ENCODE measurements at regions not wholly inside any gene's neighbourhood (a gene's known extent, or its start where the extent isn't known, plus 50 kb on each side); places are given as distances from the start of the nearest gene placed in this dataset.

GRCh38 chr18:41703744-41704530, 251.1 kb upstream of the PIK3C3 start:
- DNase-seq (ENCODE audit: low read depth in 4 of 4, low spot score in 3 of 4), result no peak

GRCh38 chr18:41700416-41700815, 254.6 kb upstream of the PIK3C3 start:
- DNase-seq (ENCODE audit: low read depth in 4 of 4, low spot score in 3 of 4), result no peak

DNA sequence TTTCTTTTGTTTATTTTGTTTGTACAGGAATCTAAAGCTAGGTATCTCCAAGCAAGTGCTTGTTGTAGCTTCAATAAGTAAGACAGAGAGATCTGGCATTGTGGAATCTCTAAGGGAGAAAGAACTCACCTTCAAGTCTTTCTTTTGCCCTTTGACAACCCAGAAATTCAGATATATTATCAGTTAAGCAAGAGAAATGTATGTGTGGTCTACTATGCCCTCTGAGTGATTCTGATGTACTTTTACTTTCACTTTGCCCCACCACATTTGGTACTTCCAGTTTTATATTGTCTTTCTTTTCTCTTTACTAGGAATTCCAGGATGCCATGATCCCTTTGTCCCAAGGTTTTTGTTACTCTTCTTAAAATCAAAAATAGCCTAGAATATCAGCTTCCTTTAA, 259.6 kb upstream of the PIK3C3 start:
- no peak for DNase-seq (ENCODE audit: low read depth in 4 of 4, low spot score in 3 of 4)

DNA sequence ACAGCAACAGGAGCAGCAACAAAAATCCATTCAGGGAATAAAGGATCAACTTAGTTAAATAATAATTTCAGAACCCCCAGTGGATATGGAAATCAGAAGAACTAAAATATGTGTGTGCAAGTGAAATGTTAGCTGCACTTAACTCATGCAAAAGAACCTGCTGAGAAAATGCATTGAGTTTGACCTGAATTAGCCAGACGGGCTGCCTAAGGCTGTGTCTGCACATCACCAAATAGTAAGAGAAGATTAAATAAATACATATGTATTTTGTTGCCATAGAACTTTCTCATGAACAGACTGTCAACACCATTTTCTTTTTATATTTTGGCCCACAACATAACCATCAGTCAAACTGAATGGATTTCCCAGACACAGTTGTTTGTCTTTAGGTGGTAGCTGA, 262.0 kb upstream of the PIK3C3 start:
- DNase-seq (ENCODE audit: low read depth in 4 of 4, low spot score in 3 of 4), result no peak

DNA sequence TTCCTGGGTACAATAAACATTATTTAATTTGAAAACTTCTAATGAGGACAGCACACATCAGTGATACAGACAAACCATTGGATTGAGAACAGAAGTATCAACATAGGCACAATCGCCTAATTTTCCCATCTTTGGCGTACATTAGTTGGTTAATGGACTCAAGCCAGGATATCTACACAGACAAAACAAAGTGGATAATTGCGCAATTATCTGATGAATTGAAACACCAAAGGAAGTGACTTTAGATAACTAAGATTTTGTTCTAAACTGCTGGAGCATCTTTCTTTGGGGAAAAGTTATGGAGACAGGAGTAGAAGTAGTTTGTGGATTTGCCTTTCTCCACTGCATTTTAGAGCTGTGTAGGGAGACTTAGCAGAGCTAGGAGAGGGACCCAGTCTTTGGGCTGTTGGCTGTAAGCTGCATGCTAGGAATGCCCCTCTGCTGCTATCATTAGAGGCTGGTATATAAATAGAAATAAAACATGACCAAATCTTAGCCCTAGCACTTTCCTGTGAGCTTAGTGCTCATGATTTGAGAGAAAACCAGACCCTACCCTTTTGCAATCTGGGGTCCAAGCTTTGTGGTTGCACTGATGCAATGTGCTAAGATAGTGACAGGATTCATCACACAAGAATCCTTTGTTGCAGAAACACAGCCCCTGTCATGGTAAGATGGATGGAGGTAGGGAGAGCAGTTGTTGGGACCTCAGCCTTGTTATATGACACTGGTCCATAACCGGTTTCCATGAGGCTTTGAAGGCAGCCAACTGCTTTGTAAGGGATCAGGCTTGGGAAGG, 264.5 kb upstream of the PIK3C3 start:
- no peak for DNase-seq (ENCODE audit: low read depth in 4 of 4, low spot score in 3 of 4)

DNA sequence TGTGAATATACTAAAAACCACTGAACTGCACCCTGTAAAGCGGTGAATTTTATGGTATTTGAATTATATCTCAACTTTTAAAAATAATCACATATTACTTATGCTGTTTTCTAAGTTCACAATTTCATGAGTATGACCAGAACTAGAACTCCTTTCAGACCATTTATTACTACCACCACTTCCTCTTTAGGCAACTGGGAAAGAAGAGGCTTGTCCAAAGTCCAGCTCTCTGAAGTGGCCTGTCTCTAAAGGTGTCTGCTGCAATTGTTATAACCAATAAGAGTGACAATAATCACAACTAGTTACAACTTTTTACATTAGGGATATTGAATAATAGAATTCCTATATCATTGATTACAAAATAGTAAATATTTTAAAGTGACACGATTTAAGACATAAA, 267.9 kb upstream of the PIK3C3 start:
- no peak for DNase-seq (ENCODE audit: low read depth in 4 of 4, low spot score in 3 of 4)

DNA sequence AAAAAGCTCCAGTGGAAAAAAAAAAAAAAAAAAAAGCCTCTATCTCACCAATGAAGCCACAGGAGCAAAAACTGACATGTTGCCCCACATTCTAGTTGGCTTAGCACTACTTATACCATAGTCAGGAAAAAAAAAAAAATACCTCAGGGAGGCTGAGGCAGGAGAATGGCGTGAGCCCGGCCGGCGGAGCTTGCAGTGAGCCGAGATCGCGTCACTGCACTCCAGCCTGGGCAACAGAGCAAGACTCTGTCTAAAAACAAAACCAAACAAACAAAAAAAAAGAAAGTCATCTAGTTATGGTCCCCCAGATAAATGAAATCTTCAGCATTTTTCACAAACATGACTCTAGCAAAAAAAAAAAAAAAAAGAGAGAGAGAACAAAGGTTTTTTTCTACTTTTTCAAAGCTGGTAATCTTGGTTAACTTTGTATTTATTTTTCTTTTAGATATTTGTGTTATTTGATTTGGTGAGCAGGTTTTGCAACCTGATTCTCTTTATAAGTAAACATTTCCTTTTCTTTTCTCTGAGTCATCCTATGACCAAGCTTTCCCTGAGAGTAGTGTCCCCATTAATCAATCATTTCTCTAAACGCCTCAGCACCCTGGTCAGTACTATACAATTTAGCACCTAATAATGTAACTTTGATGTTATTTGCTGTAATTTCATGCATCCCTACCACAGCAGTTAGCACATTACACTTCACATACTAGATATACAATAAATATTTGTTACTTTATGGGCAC, 273.7 kb upstream of the PIK3C3 start:
- DNase-seq (ENCODE audit: low read depth in 4 of 4, low spot score in 3 of 4), result no peak

- DNase-seq (ENCODE audit: low read depth in 4 of 4, low spot score in 3 of 4), result no peak
These were observed 280.5 kb upstream of the PIK3C3 start for GRCh38 chr18:41674506-41674905.

DNA sequence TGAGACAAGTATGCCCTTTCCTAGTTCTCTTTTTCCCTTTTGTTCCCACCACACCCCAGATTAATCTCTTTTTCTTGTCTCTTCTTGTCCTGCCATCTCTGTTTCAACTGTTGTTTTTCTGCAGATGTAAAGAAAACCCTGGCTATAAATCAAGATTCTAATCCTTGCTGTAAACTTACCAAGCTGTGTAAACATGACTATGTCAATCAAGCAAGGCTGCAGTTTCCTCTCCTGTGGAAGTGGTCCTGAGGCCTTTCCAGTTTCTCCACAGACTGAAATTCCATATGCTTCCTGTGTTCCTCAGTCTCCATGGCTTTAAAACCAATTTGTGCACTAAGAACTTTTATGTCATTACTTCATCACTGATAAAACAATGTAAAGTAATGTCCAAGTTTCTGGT, 288.8 kb upstream of the PIK3C3 start:
- DNase-seq (ENCODE audit: low read depth in 4 of 4, low spot score in 3 of 4), result peak in 1 of 4 donors; percentile 5

GRCh38 chr18:41665210-41665609, 289.8 kb upstream of the PIK3C3 start:
- DNase-seq (ENCODE audit: low read depth in 4 of 4, low spot score in 3 of 4), result no peak

- DNase-seq (ENCODE audit: low read depth in 4 of 4, low spot score in 3 of 4), result no peak
These were observed 294.4 kb upstream of the PIK3C3 start for GRCh38 chr18:41660654-41661053.

- no peak for DNase-seq (ENCODE audit: low read depth in 4 of 4, low spot score in 3 of 4)
These were observed 295.4 kb upstream of the PIK3C3 start for GRCh38 chr18:41659438-41660130.

DNA sequence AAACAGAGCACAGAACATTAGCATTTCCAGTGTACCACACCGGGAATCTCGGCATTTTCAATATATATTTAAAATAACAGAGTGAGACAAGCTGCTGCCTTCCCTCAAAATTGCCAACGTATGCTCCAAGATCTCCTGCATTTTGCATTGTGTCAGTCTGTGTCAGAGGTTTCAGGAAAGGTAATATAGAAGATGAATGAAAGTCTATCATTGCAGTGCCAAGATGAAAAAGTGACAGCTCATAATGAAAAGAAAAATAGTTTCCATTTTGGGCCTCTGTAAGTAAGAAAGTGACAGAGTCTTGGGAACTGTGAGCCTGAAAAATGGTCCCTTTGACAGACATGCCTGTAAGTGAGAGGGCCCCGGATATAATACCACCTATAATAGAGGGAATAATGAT, 297.8 kb upstream of the PIK3C3 start:
- DNase-seq (ENCODE audit: low read depth in 4 of 4, low spot score in 3 of 4), result no peak

GRCh38 chr18:41655074-41655473, 300.0 kb upstream of the PIK3C3 start:
- no peak for DNase-seq (ENCODE audit: low read depth in 4 of 4, low spot score in 3 of 4)

DNA sequence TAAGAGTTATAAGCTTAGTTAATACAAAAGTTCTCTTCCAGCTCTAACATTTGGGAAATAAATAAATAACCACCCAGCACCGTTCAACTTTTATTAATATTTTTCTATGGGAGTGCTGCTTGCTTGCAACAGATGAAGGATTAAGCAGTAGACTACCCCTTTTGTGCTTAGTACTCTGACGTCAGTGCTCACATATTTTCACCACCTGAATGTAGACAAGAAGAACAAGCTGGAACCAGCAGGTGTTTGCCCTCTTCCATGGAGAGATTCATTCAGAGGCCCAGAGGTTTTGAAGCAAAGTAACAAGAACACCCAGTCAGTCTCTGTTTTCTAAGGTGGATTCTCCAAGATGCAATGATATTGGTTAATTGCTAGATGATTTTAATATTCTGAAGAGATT, 307.1 kb upstream of the PIK3C3 start:
- no peak for DNase-seq (ENCODE audit: low read depth in 4 of 4, low spot score in 3 of 4)

- DNase-seq (ENCODE audit: low read depth in 4 of 4, low spot score in 3 of 4), result no peak
These were observed 308.0 kb upstream of the PIK3C3 start for GRCh38 chr18:41646915-41647620.

GRCh38 chr18:41645589-41646360, 309.3 kb upstream of the PIK3C3 start:
- no peak for DNase-seq (ENCODE audit: low read depth in 4 of 4, low spot score in 3 of 4)

DNA sequence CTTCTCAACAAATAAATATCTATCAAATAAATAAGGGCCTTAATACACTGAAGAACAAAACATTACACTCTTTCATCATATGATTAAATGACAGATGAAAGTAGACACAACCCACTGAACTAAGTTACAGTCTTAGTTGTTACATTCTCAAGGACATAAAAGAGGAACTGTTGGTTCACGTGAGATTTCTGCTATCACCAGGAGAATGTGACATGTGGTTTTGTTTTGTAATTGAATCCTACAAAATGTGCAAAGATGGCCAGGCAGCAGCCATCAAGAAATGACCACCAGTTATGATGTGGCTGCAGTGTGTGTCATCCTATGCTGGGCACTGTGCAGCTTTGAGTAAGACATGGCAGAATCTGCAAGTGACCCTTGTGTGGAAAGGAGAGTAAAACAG, 310.6 kb upstream of the PIK3C3 start:
- DNase-seq (ENCODE audit: low read depth in 4 of 4, low spot score in 3 of 4), result no peak

GRCh38 chr18:41643427-41643826, 311.6 kb upstream of the PIK3C3 start:
- no peak for DNase-seq (ENCODE audit: low read depth in 4 of 4, low spot score in 3 of 4)

Measured in right renal pelvis (tissue), 4 donors.